Progenitor cell of endocrine pancreas (in vitro differentiated cells): ENCODE measurements at regions not wholly inside any gene's neighbourhood (a gene's known extent, or its start where the extent isn't known, plus 50 kb on each side); places are given as distances from the start of the nearest gene placed in this dataset.

Source experiments
- DNase-seq: peaks from one replicate; pipeline ENCODE4 v3.0.0; 2021; ENCODE audit warnings: low spot score; ENCODE audit not compliant: unreplicated experiment
- H3K27ac Mint-ChIP-seq: 2 replicates; pipeline ENCODE4 v1.8.0; 2021; ENCODE audit warnings: mild to moderate bottlenecking, moderate library complexity, mixed read lengths
- H3K27me3 Mint-ChIP-seq: 2 replicates; pipeline ENCODE4 v1.8.0; 2021; ENCODE audit warnings: mixed read lengths
- H3K36me3 Mint-ChIP-seq: 2 replicates; pipeline ENCODE4 v1.8.0; 2022; ENCODE audit warnings: mixed read lengths; ENCODE audit not compliant: insufficient read depth
- H3K4me1 Mint-ChIP-seq: 2 replicates; pipeline ENCODE4 v1.8.0; 2021; ENCODE audit warnings: low read depth, mixed read lengths
- H3K4me3 Mint-ChIP-seq: 2 replicates; pipeline ENCODE4 v1.8.0; 2021; ENCODE audit warnings: low read depth, mild to moderate bottlenecking, moderate library complexity, mixed read lengths
- H3K9me3 Mint-ChIP-seq: 2 replicates; pipeline ENCODE4 v1.8.0; 2021; ENCODE audit warnings: low read depth, mixed read lengths
- TF ChIP-seq, protein P1 (sequence below): fragments of 200-600 bp; sonication (generic); IDR thresholded peaks from one replicate; pipeline ENCODE4 v1.5.0; 2021; ENCODE audit warnings: antibody characterized with exemption, mild to moderate bottlenecking; ENCODE audit not compliant: unreplicated experiment

DNA sequence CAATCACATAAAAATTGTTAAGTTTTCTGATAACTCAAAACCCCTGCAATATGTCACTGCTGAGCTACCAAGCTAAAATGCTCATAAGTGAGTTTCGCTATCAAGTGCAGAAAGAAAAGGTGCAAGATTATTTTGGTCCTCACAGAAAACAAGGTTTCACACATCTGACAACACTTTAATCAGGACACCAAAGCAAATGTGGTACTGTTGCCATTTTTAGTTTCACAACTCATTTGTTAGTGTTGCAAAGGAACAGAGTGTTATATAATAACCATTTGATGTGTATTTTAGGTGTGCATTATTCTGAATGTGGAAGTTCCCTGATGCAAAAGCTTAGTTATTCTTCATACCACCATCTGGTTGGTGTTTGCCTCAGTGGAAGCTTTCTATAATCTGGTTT lies 956.2 kb downstream of the DSC3 start:
- H3K4me3 Mint-ChIP-seq = no peak overlapping the region
- DNase-seq = no peak
- no peaks in the 10 kb centered on the region for H3K36me3 Mint-ChIP-seq
- no peaks in the 10 kb centered on the region for H3K27me3 Mint-ChIP-seq
- no peaks in the 10 kb centered on the region for H3K4me1 Mint-ChIP-seq
- TF ChIP-seq, protein P1, sequence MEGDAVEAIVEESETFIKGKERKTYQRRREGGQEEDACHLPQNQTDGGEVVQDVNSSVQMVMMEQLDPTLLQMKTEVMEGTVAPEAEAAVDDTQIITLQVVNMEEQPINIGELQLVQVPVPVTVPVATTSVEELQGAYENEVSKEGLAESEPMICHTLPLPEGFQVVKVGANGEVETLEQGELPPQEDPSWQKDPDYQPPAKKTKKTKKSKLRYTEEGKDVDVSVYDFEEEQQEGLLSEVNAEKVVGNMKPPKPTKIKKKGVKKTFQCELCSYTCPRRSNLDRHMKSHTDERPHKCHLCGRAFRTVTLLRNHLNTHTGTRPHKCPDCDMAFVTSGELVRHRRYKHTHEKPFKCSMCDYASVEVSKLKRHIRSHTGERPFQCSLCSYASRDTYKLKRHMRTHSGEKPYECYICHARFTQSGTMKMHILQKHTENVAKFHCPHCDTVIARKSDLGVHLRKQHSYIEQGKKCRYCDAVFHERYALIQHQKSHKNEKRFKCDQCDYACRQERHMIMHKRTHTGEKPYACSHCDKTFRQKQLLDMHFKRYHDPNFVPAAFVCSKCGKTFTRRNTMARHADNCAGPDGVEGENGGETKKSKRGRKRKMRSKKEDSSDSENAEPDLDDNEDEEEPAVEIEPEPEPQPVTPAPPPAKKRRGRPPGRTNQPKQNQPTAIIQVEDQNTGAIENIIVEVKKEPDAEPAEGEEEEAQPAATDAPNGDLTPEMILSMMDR = no peak
- no peak overlapping the region for H3K27ac Mint-ChIP-seq
- H3K9me3 Mint-ChIP-seq = no peaks in the 10 kb centered on the region

GRCh38 chr18:30081122-30081521 lies 961.4 kb downstream of the DSC3 start:
- Mint-ChIP-seq H3K27me3 (no peaks in the 10 kb centered on the region), H3K36me3 (no peaks in the 10 kb centered on the region), H3K4me3 (no peak overlapping the region), H3K4me1 (no peaks in the 10 kb centered on the region), H3K9me3 (peaks cover 10% of the 10 kb centered on the region), H3K27ac (no peak overlapping the region)
- TF ChIP-seq, protein P1 = no peak
- DNase-seq = no peak

DNA sequence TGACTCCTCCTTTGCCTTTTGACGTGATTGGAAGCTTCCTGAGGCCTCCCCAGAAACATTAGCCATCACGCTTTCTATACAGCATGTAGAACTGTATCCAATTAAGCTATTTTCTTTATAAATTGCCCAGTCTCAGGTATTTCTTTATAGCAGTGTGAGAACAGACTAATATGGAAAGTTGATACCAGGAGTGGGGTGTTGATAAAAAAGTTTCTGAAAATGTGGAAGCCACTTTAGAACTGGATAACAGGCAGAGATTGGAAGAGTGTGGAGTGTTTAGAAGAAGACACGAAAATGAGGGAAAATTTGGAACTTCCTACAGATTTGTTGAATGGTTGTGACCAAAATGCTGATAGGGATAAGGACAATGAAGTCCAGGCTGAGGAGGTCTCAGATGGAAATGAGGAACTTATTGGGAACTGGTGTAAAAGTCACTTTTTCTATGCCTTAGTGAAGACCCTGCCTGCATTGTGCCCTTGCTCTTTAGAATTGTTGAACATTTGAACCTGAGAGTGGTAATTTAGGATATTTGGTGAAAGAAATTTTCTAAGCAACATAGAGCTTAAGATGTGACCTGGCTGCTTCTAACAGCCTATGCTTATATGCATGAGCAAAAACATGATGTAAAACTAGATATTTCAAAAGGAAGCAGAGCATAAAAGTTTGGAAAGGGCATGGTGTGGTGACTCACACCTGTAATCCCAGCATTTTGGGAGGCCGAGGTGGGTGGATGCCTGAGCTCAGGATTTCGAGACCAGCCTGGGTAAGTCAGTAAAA lies 969.7 kb downstream of the DSC3 start:
- Mint-ChIP-seq H3K4me1 (no peaks in the 10 kb centered on the region), H3K27ac (no peak overlapping the region), H3K9me3 (peaks cover 13% of the 10 kb centered on the region), H3K36me3 (no peaks in the 10 kb centered on the region), H3K4me3 (no peak overlapping the region), H3K27me3 (no peaks in the 10 kb centered on the region)
- DNase-seq = no peak
- TF ChIP-seq, protein P1 = no peak

GRCh38 chr18:30066288-30066687 lies 976.3 kb downstream of the DSC3 start:
- no peaks in the 10 kb centered on the region for H3K36me3 Mint-ChIP-seq
- H3K9me3 Mint-ChIP-seq = peaks cover 15% of the 10 kb centered on the region
- no peak for DNase-seq
- H3K27ac Mint-ChIP-seq = no peak overlapping the region
- H3K4me1 Mint-ChIP-seq = no peaks in the 10 kb centered on the region
- no peaks in the 10 kb centered on the region for H3K27me3 Mint-ChIP-seq
- no peak overlapping the region for H3K4me3 Mint-ChIP-seq
- TF ChIP-seq, protein P1 = no peak

GRCh38 chr18:30057398-30057797 lies 985.1 kb downstream of the DSC3 start:
- H3K4me3 Mint-ChIP-seq = no peak overlapping the region
- H3K27me3 Mint-ChIP-seq = no peaks in the 10 kb centered on the region
- H3K36me3 Mint-ChIP-seq = no peaks in the 10 kb centered on the region
- H3K4me1 Mint-ChIP-seq = no peaks in the 10 kb centered on the region
- DNase-seq = no peak
- TF ChIP-seq, protein P1 = no peak
- no peak overlapping the region for H3K27ac Mint-ChIP-seq
- no peaks in the 10 kb centered on the region for H3K9me3 Mint-ChIP-seq
